Naive thymus-derived CD4-positive, alpha-beta T cell (primary cell): ENCODE measurements at regions not wholly inside any gene's neighbourhood (a gene's known extent, or its start where the extent isn't known, plus 50 kb on each side); places are given as distances from the start of the nearest gene placed in this dataset.

Experiments
- ATAC-seq: fragments of 150-1000 bp; cut with Tn5 transposase; 2 replicates; pipeline ENCODE4 v1.10.0; 2021; ENCODE audit warnings: mild to moderate bottlenecking, moderate library complexity
- CTCF ChIA-PET: fragments of 350-600 bp; sonication (Branson Sonifier 250); formaldehyde crosslinking; loops from one replicate; lab custom pipeline; 2021; ENCODE audit warnings: antibody characterized with exemption; lab: Charles Lee
- POLR2A ChIA-PET: fragments of 350-600 bp; sonication (Branson Sonifier 250); formaldehyde crosslinking; loops from one replicate; lab custom pipeline; 2021; ENCODE audit warnings: antibody characterized with exemption, inconsistent platforms; lab: Charles Lee
- DNase-seq, 9 donors: peaks; one replicate each; pipeline versions ENCODE4 v3.0.0 to v3.0.0-alpha.2; 2020 to 2022; ENCODE audit warnings: mixed read lengths in 1 of 9
- H3K27ac ChIP-seq: one replicate; pipeline ENCODE4 v1.7.0; 2013; ENCODE audit warnings: mild to moderate bottlenecking, low read depth, low read length, moderate library complexity
- H3K27me3 ChIP-seq, 2 donors: one replicate each; pipeline ENCODE4 v1.7.0; 2013; ENCODE audit warnings: low read length in 2 of 2, mild to moderate bottlenecking in 2 of 2, moderate library complexity in 2 of 2; ENCODE audit not compliant: control insufficient read depth in 2 of 2, insufficient read depth in 2 of 2
- H3K36me3 ChIP-seq, 3 experiments: 1 replicate in 2 of 3; 2 replicates in 1 of 3; pipeline ENCODE4 v1.7.0; 2013; ENCODE audit warnings: low read length in 3 of 3, mild to moderate bottlenecking in 3 of 3, moderate library complexity in 1 of 3; ENCODE audit not compliant: insufficient read depth in 3 of 3, control insufficient read depth in 2 of 3
- H3K4me1 ChIP-seq, 2 donors: one replicate each; pipeline ENCODE4 v1.7.0; 2013; ENCODE audit warnings: low read length in 2 of 2, mild to moderate bottlenecking in 2 of 2, moderate library complexity in 1 of 2; ENCODE audit not compliant: control insufficient read depth in 2 of 2, insufficient read depth in 2 of 2
- H3K4me3 ChIP-seq: 2 replicates; pipeline ENCODE4 v1.7.0; 2013; ENCODE audit warnings: mild to moderate bottlenecking, low read length
- H3K9me3 ChIP-seq, 3 experiments: 1 replicate in 2 of 3; 2 replicates in 1 of 3; pipeline ENCODE4 v1.7.0; 2013; ENCODE audit warnings: low read length in 3 of 3; ENCODE audit not compliant: control insufficient read depth in 2 of 3
- H3K27ac Mint-ChIP-seq, 9 donors: one replicate each; pipeline ENCODE4 v1.8.0; 2020 to 2022; ENCODE audit warnings: mixed read lengths in 9 of 9, mild to moderate bottlenecking in 8 of 9, moderate library complexity in 5 of 9, inconsistent platforms in 2 of 9
- H3K27me3 Mint-ChIP-seq, 5 donors: one replicate each; pipeline ENCODE4 v1.8.0; 2021 to 2022; ENCODE audit warnings: mixed read lengths in 5 of 5, mild to moderate bottlenecking in 1 of 5
- H3K36me3 Mint-ChIP-seq, 5 donors: one replicate each; pipeline ENCODE4 v1.8.0; 2020 to 2022; ENCODE audit warnings: mixed read lengths in 5 of 5, mild to moderate bottlenecking in 3 of 5, inconsistent platforms in 1 of 5
- H3K4me1 Mint-ChIP-seq, 7 donors: one replicate each; pipeline ENCODE4 v1.8.0; 2020 to 2022; ENCODE audit warnings: mixed read lengths in 7 of 7, mild to moderate bottlenecking in 3 of 7, inconsistent platforms in 1 of 7
- H3K4me3 Mint-ChIP-seq, 10 donors: one replicate each; pipeline ENCODE4 v1.8.0; 2020 to 2022; ENCODE audit warnings: mild to moderate bottlenecking in 10 of 10, mixed read lengths in 10 of 10, moderate library complexity in 6 of 10, inconsistent platforms in 2 of 10
- H3K9me3 Mint-ChIP-seq, 11 donors: one replicate each; pipeline ENCODE4 v1.8.0; 2020 to 2022; ENCODE audit warnings: mixed read lengths in 11 of 11, mild to moderate bottlenecking in 4 of 11, inconsistent platforms in 1 of 11, moderate library complexity in 1 of 11
- intact Hi-C, 2 donors: fragments of 100-400 bp; cut with micrococcal nuclease; formaldehyde crosslinking; loops; one replicate each; pipeline ENCODE4 v1.15.1; 2023

DNA sequence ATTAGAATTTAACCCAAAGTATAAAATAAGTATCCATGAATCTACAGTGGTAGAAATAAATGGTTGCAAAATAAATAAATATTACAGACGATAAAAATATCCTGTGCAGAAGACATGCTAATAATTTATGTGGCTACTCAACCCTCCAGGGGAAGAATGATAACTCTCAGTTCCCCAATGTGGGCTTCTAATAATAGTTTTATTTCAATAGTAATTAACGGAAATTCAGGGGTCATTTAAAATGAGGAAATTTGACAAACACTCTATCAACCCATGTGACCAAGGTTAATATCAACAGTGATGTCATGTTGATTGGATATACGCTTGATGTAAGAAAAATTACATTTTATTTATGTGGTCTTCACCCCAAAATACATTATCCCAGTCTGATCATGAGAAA, 1082.6 kb upstream of the LRRTM3 start:
- no peak overlapping the region for H3K4me3 ChIP-seq
- Mint-ChIP-seq H3K27me3 (no peaks in the 10 kb centered on the region), H3K36me3 (no peaks in the 10 kb centered on the region), H3K4me3 (no peak overlapping the region), H3K27ac (no peak overlapping the region), H3K4me1 (no peaks in the 10 kb centered on the region), H3K9me3 (peaks cover 0 to 17% (median 0%) of the 10 kb centered on the region in 11 donors)
- no peak for DNase-seq
- intact Hi-C loops = no loop called here
- no peaks in the 10 kb centered on the region for H3K9me3 ChIP-seq
- no peak overlapping the region for H3K27ac ChIP-seq
- H3K36me3 ChIP-seq = no peaks in the 10 kb centered on the region
- no peak for ATAC-seq
- POLR2A ChIA-PET = no interaction called here
- H3K27me3 ChIP-seq = no peaks in the 10 kb centered on the region
- H3K4me1 ChIP-seq = no peaks in the 10 kb centered on the region
- CTCF ChIA-PET = no interaction called here

DNA sequence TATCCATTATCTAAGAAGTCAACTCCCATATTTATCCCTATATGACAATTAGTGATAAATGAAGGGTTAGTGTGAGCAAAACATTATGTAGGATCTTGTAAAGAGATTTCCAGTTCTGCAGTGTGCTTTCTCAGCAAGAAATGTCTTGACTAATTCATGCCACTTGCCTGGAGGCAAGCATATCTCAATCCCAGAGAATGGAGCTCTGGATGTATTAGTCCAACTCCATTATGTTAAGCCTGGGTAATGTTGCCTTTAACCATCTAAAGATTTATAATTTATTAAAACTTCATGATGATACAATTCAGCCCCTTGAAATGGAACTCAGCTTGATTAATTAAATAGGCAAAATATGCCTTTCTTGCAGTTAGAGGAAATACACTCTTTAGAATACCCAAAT, 1079.9 kb upstream of the LRRTM3 start:
- H3K27ac ChIP-seq = no peak overlapping the region

DNA sequence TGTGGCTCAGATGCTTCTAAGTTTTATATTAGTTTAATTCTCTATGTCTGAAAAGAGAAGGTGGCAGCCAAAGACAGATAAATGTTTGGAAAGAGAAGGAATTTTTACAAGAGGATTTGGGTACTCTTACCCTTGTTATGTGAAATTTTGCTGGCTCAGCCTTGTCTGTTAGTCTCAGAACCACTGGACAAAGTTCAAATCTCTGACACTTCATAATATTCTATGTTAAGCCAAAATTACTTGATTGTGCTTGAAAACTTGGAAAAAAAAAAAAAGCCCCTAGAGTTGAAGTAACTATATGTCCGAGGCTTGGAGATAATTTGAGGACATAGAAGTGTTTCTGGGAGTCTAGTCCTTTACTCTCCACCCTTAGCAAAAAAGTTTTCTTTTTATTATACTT, 1079.3 kb upstream of the LRRTM3 start:
- Mint-ChIP-seq H3K9me3 (peaks cover 0 to 30% (median 6%) of the 10 kb centered on the region in 11 donors), H3K4me3 (no peak overlapping the region), H3K4me1 (no peaks in the 10 kb centered on the region), H3K27ac (no peak overlapping the region), H3K27me3 (no peaks in the 10 kb centered on the region), H3K36me3 (peaks cover 0 to 4% (median 0%) of the 10 kb centered on the region in 5 donors)
- Histone ChIP-seq H3K4me3 (no peak overlapping the region), H3K4me1 (no peaks in the 10 kb centered on the region), H3K27ac (no peak overlapping the region), H3K9me3 (no peaks in the 10 kb centered on the region), H3K27me3 (no peaks in the 10 kb centered on the region), H3K36me3 (no peaks in the 10 kb centered on the region)
- DNase-seq (no peak), ATAC-seq (no peak)
- ChIA-PET CTCF (no interaction called here), POLR2A (no interaction called here)
- intact Hi-C loops = no loop called here

More for the DNA sequence above, 1079.9 kb upstream of the LRRTM3 start:
- Mint-ChIP-seq H3K4me1 (no peaks in the 10 kb centered on the region), H3K36me3 (peaks cover 0 to 4% (median 0%) of the 10 kb centered on the region in 5 donors), H3K9me3 (peaks cover 0 to 30% (median 6%) of the 10 kb centered on the region in 11 donors), H3K27ac (no peak overlapping the region), H3K4me3 (no peak overlapping the region), H3K27me3 (no peaks in the 10 kb centered on the region)
- H3K9me3 ChIP-seq = no peaks in the 10 kb centered on the region
- H3K36me3 ChIP-seq = no peaks in the 10 kb centered on the region
- CTCF ChIA-PET = no interaction called here
- ATAC-seq (no peak), DNase-seq (no peak)
- intact Hi-C loops = no loop called here
- no peaks in the 10 kb centered on the region for H3K27me3 ChIP-seq
- H3K4me1 ChIP-seq = no peaks in the 10 kb centered on the region
- POLR2A ChIA-PET = no interaction called here
- H3K4me3 ChIP-seq = no peak overlapping the region

- Histone ChIP-seq H3K9me3 (no peaks in the 10 kb centered on the region), H3K36me3 (no peaks in the 10 kb centered on the region), H3K4me1 (no peaks in the 10 kb centered on the region), H3K27ac (no peak overlapping the region), H3K4me3 (no peak overlapping the region), H3K27me3 (no peaks in the 10 kb centered on the region)
- DNase-seq (no peak), ATAC-seq (no peak)
- Mint-ChIP-seq H3K4me1 (no peaks in the 10 kb centered on the region), H3K27me3 (no peaks in the 10 kb centered on the region), H3K27ac (no peak overlapping the region), H3K4me3 (no peak overlapping the region), H3K9me3 (peaks cover 0 to 30% (median 7%) of the 10 kb centered on the region in 11 donors), H3K36me3 (peaks cover 0 to 4% (median 0%) of the 10 kb centered on the region in 5 donors)
- ChIA-PET POLR2A (no interaction called here), CTCF (no interaction called here)
- intact Hi-C loops = no loop called here
These were observed 1078.9 kb upstream of the LRRTM3 start for GRCh38 chr10:65846949-65847348.

DNA sequence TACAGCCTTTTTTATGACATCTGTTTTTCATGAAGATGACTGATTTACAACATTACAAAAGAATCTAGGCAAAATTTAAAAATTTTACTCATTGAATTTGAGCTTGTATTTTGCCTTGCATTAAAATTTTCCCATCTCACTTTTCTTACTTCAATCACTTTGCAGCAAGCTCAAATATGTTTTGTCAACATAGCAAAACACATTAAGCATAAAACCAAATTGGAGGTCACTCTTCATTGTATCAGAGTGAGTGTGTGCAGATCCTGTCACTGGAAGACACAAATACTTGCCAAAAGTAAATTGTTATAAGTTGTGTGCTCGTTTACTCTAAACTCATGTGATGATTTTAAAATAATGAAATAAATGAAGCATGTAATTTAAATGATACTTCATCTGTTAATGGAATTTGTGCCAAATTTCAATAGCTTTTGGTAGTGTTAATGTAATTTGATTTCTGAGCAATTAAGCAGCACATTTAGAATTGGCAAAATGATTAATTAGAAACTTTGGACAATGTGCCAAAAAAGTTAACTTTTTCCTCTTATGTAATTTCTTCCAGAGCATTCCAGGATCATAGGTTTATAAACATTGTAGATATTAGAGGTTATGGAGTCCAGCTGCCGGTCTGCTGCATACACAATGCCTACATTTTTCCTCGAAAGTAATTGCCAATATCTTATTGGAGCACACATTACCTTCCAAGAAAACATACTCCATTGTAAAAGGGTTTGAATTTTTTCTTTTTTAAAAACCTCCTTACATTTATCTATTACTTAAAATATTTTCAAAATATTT, 1078.2 kb upstream of the LRRTM3 start:
- ATAC-seq = no peak
- Histone ChIP-seq H3K36me3 (no peaks in the 10 kb centered on the region), H3K27ac (no peak overlapping the region), H3K9me3 (no peaks in the 10 kb centered on the region), H3K4me1 (no peaks in the 10 kb centered on the region), H3K4me3 (no peak overlapping the region), H3K27me3 (no peaks in the 10 kb centered on the region)
- ChIA-PET CTCF (no interaction called here), POLR2A (no interaction called here)
- Mint-ChIP-seq H3K4me1 (no peaks in the 10 kb centered on the region), H3K9me3 (peaks cover 0 to 24% (median 7%) of the 10 kb centered on the region in 11 donors), H3K36me3 (peaks cover 0 to 4% (median 0%) of the 10 kb centered on the region in 5 donors), H3K4me3 (no peak overlapping the region), H3K27ac (no peak overlapping the region), H3K27me3 (no peaks in the 10 kb centered on the region)
- DNase-seq = no peak
- intact Hi-C loops = no loop called here

DNA sequence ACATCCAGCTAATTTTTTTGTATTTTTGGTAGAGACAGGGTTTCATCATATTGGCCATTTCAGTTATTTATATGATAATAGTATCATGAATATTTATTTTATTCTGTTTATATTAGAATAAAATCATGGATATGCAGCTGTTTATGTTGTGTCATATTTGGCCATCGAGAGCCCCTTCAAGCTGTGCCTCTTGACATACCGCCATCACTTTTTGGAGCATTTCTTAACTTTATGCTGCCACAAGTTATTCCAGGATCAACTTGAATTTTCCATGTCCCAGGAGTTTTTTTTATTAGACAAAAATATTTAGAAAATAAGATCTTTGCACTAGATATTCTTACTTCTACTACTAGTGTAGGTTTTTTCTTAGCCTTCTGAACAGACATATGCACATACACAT, 1067.0 kb upstream of the LRRTM3 start:
- POLR2A ChIA-PET = no interaction called here
- CTCF ChIA-PET = no interaction called here
- Mint-ChIP-seq H3K9me3 (peaks cover 0 to 9% (median 3%) of the 10 kb centered on the region in 11 donors), H3K4me3 (no peak overlapping the region), H3K36me3 (no peaks in the 10 kb centered on the region), H3K4me1 (no peaks in the 10 kb centered on the region), H3K27me3 (no peaks in the 10 kb centered on the region), H3K27ac (no peak overlapping the region)
- DNase-seq (no peak), ATAC-seq (no peak)
- Histone ChIP-seq H3K9me3 (no peaks in the 10 kb centered on the region), H3K36me3 (no peaks in the 10 kb centered on the region), H3K4me3 (no peak overlapping the region), H3K27me3 (no peaks in the 10 kb centered on the region), H3K4me1 (no peaks in the 10 kb centered on the region), H3K27ac (no peak overlapping the region)
- intact Hi-C loops = no loop called here

DNA sequence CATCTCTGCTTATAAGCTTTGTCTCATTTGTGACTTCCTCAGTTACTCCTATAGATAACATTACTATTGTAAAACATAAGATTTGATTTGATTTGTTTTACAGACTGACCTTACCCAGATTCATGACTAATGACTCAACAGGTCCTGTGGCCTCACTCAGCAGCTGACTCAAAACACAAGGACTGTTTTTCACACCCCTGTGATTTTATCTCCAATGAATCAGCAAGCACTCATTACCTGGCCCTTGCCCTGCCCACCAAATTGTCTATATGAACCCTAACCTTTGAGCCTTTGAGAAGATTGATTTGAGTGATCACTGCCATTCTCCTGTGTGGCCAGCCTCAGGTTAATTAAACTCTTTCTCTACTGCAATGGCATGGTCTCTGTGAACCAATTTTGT, 1064.6 kb upstream of the LRRTM3 start:
- ATAC-seq (no peak), DNase-seq (no peak)
- Histone ChIP-seq H3K36me3 (no peaks in the 10 kb centered on the region), H3K27ac (no peak overlapping the region), H3K4me1 (no peaks in the 10 kb centered on the region), H3K27me3 (no peaks in the 10 kb centered on the region), H3K4me3 (no peak overlapping the region), H3K9me3 (no peaks in the 10 kb centered on the region)
- intact Hi-C loops = no loop called here
- Mint-ChIP-seq H3K9me3 (peaks cover 0 to 9% (median 3%) of the 10 kb centered on the region in 11 donors), H3K4me3 (no peak overlapping the region), H3K4me1 (no peaks in the 10 kb centered on the region), H3K36me3 (no peaks in the 10 kb centered on the region), H3K27ac (no peak overlapping the region), H3K27me3 (no peaks in the 10 kb centered on the region)
- ChIA-PET CTCF (no interaction called here), POLR2A (no interaction called here)
